ENCODE measurements at regions not wholly inside any gene's neighbourhood (a gene's known extent, or its start where the extent isn't known, plus 50 kb on each side); places are given as distances from the start of the nearest gene placed in this dataset.
A peak's percentile ranks its signal among the peaks of the same experiment; 100 is the strongest.
"Not testable (repeated sequence)": the region's sequence is repeated elsewhere in the genome, so short reads cannot be mapped to it uniquely, and the experiment has no call there.

GRCh38 chr16:34014841-34015820, 555.7 kb downstream of the TP53TG3F start:
- H3K27ac ChIP-seq; ATAC-seq (ENCODE audit: low FRiP score in 2 of 2); H3K36me3 ChIP-seq; H3K4me1 ChIP-seq; H3K4me3 ChIP-seq; H3K27me3 ChIP-seq: not testable (repeated sequence)
- WGBS, 2 donors, result 54 to 63% methylated on average over 48 to 78 of the region's 83 CpGs
- DNase-seq, result peak in 1 of 2 donors; percentile 72
- peaks cover 0 to 12% (median 1%) of the 10 kb centered on the region in 4 donors for H3K9me3 ChIP-seq

- not testable (repeated sequence) for H3K4me1 ChIP-seq; DNase-seq; H3K27me3 ChIP-seq; H3K4me3 ChIP-seq; H3K36me3 ChIP-seq; H3K27ac ChIP-seq; ATAC-seq (ENCODE audit: low FRiP score in 2 of 2)
- peaks cover 0 to 12% (median 1%) of the 10 kb centered on the region in 4 donors for H3K9me3 ChIP-seq
These were observed 558.9 kb downstream of the TP53TG3F start for GRCh38 chr16:34018277-34018676.

- H3K27me3 ChIP-seq, result peaks cover 0 to 5% (median 0%) of the 10 kb centered on the region in 4 donors
- no peaks in the 10 kb centered on the region for H3K4me1 ChIP-seq
- no peak overlapping the region for H3K27ac ChIP-seq
- TF ChIP-seq CTCF (IDR thresholded peaks at IDR 0.05), result no peak
- no peak for TF ChIP-seq POLR2A (IDR thresholded peaks at IDR 0.05)
- TF ChIP-seq POLR2AphosphoS5 (IDR thresholded peaks at IDR 0.05), result no peak
- no peak for TF ChIP-seq EP300 (IDR thresholded peaks at IDR 0.05)
- 47 to 68% methylated on average over 23 to 38 of the region's 42 CpGs for WGBS, 2 donors
- no peak overlapping the region for H3K4me3 ChIP-seq
- H3K9me3 ChIP-seq, result peaks cover 0 to 17% (median 12%) of the 10 kb centered on the region in 4 donors
- ATAC-seq (ENCODE audit: low FRiP score in 2 of 2) (no peak), DNase-seq (peak in 1 of 2 donors; percentile 60)
- H3K36me3 ChIP-seq, result no peaks in the 10 kb centered on the region
These were observed 591.4 kb downstream of the TP53TG3F start for GRCh38 chr16:34050787-34051320.

- no peak for ATAC-seq (ENCODE audit: low FRiP score in 2 of 2)
- Histone ChIP-seq H3K36me3 (no peaks in the 10 kb centered on the region), H3K27me3 (peaks cover 0 to 5% (median 0%) of the 10 kb centered on the region in 4 donors), H3K9me3 (peaks cover 0 to 17% (median 12%) of the 10 kb centered on the region in 4 donors), H3K4me3 (no peak overlapping the region), H3K4me1 (no peaks in the 10 kb centered on the region), H3K27ac (no peak overlapping the region)
- TF ChIP-seq CTCF (IDR thresholded peaks at IDR 0.05) (no peak), POLR2A (IDR thresholded peaks at IDR 0.05) (no peak), POLR2AphosphoS5 (IDR thresholded peaks at IDR 0.05) (no peak), EP300 (IDR thresholded peaks at IDR 0.05) (no peak)
- WGBS, 2 donors, result 51 to 76% methylated on average over 3 of the region's 3 CpGs
- DNase-seq, result no peak
These were observed 594.7 kb downstream of the TP53TG3F start for GRCh38 chr16:34054137-34054536.

GRCh38 chr16:34054969-34055368, 595.6 kb downstream of the TP53TG3F start:
- TF ChIP-seq EP300 (IDR thresholded peaks at IDR 0.05) (no peak), POLR2AphosphoS5 (IDR thresholded peaks at IDR 0.05) (no peak), CTCF (IDR thresholded peaks at IDR 0.05) (no peak), POLR2A (IDR thresholded peaks at IDR 0.05) (no peak)
- DNase-seq, result no peak
- Histone ChIP-seq H3K4me3 (no peak overlapping the region), H3K27ac (no peak overlapping the region), H3K9me3 (peaks cover 0 to 15% (median 12%) of the 10 kb centered on the region in 4 donors), H3K27me3 (peaks cover 0 to 5% (median 0%) of the 10 kb centered on the region in 4 donors), H3K36me3 (no peaks in the 10 kb centered on the region), H3K4me1 (no peaks in the 10 kb centered on the region)
- no peak for ATAC-seq (ENCODE audit: low FRiP score in 2 of 2)
- WGBS, 2 donors, result 46 to 57% methylated on average over 4 of the region's 4 CpGs

GRCh38 chr16:34062620-34063253, 603.3 kb downstream of the TP53TG3F start:
- H3K36me3 ChIP-seq, DNase-seq, H3K4me3 ChIP-seq, H3K27me3 ChIP-seq, H3K4me1 ChIP-seq, H3K27ac ChIP-seq: not testable (repeated sequence)
- 47 to 53% methylated on average over 4 of the region's 4 CpGs for WGBS, 2 donors
- ATAC-seq (ENCODE audit: low FRiP score in 2 of 2), result peak; percentile 85 to 94
- H3K9me3 ChIP-seq, result peaks cover 0 to 43% (median 6%) of the 10 kb centered on the region in 4 donors

- peaks cover 0 to 43% (median 6%) of the 10 kb centered on the region in 4 donors for H3K9me3 ChIP-seq
- not testable (repeated sequence) for H3K27me3 ChIP-seq, DNase-seq, H3K27ac ChIP-seq, H3K4me3 ChIP-seq, H3K36me3 ChIP-seq, H3K4me1 ChIP-seq
- 58 to 64% methylated on average over 1 of the region's 1 CpG for WGBS, 2 donors
- ATAC-seq (ENCODE audit: low FRiP score in 2 of 2), result peak; percentile 72 to 88
These were observed 604.2 kb downstream of the TP53TG3F start for GRCh38 chr16:34063498-34064157.

GRCh38 chr16:34064602-34065001, 605.2 kb downstream of the TP53TG3F start:
- H3K4me3 ChIP-seq, H3K27ac ChIP-seq, DNase-seq, H3K36me3 ChIP-seq, H3K4me1 ChIP-seq, H3K27me3 ChIP-seq: not testable (repeated sequence)
- peaks cover 0 to 43% (median 6%) of the 10 kb centered on the region in 4 donors for H3K9me3 ChIP-seq
- ATAC-seq (ENCODE audit: low FRiP score in 2 of 2), result peak; percentile 71 to 80
- WGBS, 2 donors, result 62 to 71% methylated on average over 2 of the region's 2 CpGs
